NCI-H524 treated with DMSO at 0.1 percent for 48 hours (cell line): ENCODE measurements at regions not wholly inside any gene's neighbourhood (a gene's known extent, or its start where the extent isn't known, plus 50 kb on each side); places are given as distances from the start of the nearest gene placed in this dataset.

Experiments used
- DNase-seq: peaks from one replicate; lab custom pipeline; 2025; lab: John Stamatoyannopoulos, UW

GRCh38 chr6:170198298-170198697 lies 92.6 kb downstream of the DLL1 start:
- no peak for DNase-seq

GRCh38 chr6:170193326-170193821 lies 97.5 kb downstream of the DLL1 start:
- DNase-seq, result no peak

GRCh38 chr6:170192905-170193304 lies 98.0 kb downstream of the DLL1 start:
- no peak for DNase-seq

- DNase-seq, result peak; percentile 28
These were observed 98.8 kb downstream of the DLL1 start for GRCh38 chr6:170192101-170192500.

GRCh38 chr6:170190046-170190445 lies 100.8 kb downstream of the DLL1 start:
- DNase-seq, result no peak

- DNase-seq, result no peak
These were observed 101.6 kb downstream of the DLL1 start for GRCh38 chr6:170189236-170189635.

- DNase-seq, result no peak
These were observed 102.3 kb downstream of the DLL1 start for GRCh38 chr6:170188571-170189001.

- no peak for DNase-seq
These were observed 103.0 kb downstream of the DLL1 start for GRCh38 chr6:170187669-170188566.

GRCh38 chr6:170186941-170187668 lies 103.8 kb downstream of the DLL1 start:
- DNase-seq, result no peak

- DNase-seq, result no peak
These were observed 104.6 kb downstream of the DLL1 start for GRCh38 chr6:170186006-170186935.

GRCh38 chr6:170185175-170185978 lies 105.5 kb downstream of the DLL1 start:
- DNase-seq, result no peak

GRCh38 chr6:170184316-170184715 lies 106.6 kb downstream of the DLL1 start:
- no peak for DNase-seq

- no peak for DNase-seq
These were observed 107.4 kb downstream of the DLL1 start for GRCh38 chr6:170183521-170183920.

GRCh38 chr6:170182781-170183120 lies 108.1 kb downstream of the DLL1 start:
- no peak for DNase-seq

- DNase-seq, result no peak
These were observed 108.6 kb downstream of the DLL1 start for GRCh38 chr6:170182093-170182780.

- DNase-seq, result no peak
These were observed 109.6 kb downstream of the DLL1 start for GRCh38 chr6:170181338-170181690.

- DNase-seq, result no peak
These were observed 110.1 kb downstream of the DLL1 start for GRCh38 chr6:170180671-170181337.

GRCh38 chr6:170179616-170180324 lies 111.1 kb downstream of the DLL1 start:
- DNase-seq, result peak; percentile 39
